ENCODE measurements at regions not wholly inside any gene's neighbourhood (a gene's known extent, or its start where the extent isn't known, plus 50 kb on each side); places are given as distances from the start of the nearest gene placed in this dataset.

DNA sequence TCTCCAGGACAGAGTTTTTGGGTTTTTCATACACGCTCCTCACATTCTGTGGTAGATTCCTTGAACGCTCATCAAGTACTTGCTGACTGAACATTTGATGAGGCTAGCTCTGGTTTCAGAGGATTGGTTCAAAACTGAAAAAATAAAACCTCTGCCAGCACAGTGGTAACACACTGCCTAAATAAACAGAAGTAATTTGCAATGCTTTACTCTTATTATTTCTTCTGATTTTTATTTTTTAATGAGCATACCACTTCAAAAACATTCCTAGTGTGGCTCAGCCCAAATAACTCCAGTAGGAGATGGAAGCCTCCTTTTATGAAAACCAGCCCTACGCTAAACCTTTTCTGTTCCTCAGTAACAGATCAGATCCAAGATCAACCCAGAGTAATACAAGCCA lies 72.0 kb upstream of the INTU start:
- TF ChIP-seq POLR2A (IDR thresholded peaks at IDR 0.05) = no peak
- TF ChIP-seq, protein P1, sequence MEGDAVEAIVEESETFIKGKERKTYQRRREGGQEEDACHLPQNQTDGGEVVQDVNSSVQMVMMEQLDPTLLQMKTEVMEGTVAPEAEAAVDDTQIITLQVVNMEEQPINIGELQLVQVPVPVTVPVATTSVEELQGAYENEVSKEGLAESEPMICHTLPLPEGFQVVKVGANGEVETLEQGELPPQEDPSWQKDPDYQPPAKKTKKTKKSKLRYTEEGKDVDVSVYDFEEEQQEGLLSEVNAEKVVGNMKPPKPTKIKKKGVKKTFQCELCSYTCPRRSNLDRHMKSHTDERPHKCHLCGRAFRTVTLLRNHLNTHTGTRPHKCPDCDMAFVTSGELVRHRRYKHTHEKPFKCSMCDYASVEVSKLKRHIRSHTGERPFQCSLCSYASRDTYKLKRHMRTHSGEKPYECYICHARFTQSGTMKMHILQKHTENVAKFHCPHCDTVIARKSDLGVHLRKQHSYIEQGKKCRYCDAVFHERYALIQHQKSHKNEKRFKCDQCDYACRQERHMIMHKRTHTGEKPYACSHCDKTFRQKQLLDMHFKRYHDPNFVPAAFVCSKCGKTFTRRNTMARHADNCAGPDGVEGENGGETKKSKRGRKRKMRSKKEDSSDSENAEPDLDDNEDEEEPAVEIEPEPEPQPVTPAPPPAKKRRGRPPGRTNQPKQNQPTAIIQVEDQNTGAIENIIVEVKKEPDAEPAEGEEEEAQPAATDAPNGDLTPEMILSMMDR (IDR thresholded peaks at IDR 0.05) = no peak

Data from Peyer's patch (tissue), 4 donors.